ENCODE measurements at regions not wholly inside any gene's neighbourhood (a gene's known extent, or its start where the extent isn't known, plus 50 kb on each side); places are given as distances from the start of the nearest gene placed in this dataset.
A peak's percentile ranks its signal among the peaks of the same experiment; 100 is the strongest.

- DNase-seq (ENCODE audit: extremely low read depth, low read depth), result no peak
- TF ChIP-seq CTCF (IDR thresholded peaks at IDR 0.05; ENCODE audit: low read depth, low read length), result no peak
These were observed 205.2 kb downstream of the SEC61B start for GRCh38 chr9:99427260-99427659.

- DNase-seq (ENCODE audit: extremely low read depth, low read depth), result no peak
- no peak for TF ChIP-seq CTCF (IDR thresholded peaks at IDR 0.05; ENCODE audit: low read depth, low read length)
These were observed 208.2 kb downstream of the SEC61B start for GRCh38 chr9:99430301-99430700.

DNA sequence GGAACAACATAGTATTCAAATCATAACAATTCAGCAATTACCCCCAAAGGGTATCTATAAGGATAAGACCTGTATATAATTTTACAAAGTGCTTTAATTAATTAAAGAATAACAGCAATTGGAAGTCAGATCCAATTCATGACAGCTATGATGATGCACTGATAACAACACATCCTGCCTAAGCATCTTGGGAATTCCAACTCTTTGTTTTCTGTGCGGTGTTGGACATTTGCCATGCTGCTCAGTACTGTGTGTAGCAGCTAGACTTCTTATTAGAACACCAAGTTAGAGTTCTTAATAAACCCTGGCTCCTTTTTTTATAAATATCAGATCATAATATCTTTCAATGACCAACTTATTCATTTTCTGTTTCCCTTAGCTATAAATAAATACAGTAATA, 209.0 kb downstream of the SEC61B start:
- DNase-seq (ENCODE audit: extremely low read depth, low read depth), result no peak
- TF ChIP-seq CTCF (IDR thresholded peaks at IDR 0.05; ENCODE audit: low read depth, low read length), result no peak

DNA sequence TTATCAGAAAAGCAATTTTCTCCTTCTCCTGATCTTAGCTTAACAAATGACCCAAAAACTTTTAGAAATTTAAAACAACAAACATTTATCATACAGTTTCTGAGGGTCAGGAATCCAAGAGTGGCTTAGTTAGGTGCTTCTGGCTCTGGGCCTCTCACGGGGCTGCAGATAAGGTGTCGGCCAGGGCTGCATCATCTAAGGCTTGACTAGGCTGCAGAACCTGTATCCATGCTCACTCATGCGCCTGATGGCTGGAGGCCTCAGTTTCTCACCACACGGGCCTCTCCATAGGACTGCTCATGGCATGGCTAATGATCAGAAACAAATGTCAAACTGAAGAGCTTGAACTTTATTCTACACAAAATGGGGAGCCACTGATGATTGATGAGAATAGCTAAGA, 210.0 kb downstream of the SEC61B start:
- DNase-seq (ENCODE audit: extremely low read depth, low read depth), result no peak
- no peak for TF ChIP-seq CTCF (IDR thresholded peaks at IDR 0.05; ENCODE audit: low read depth, low read length)

DNA sequence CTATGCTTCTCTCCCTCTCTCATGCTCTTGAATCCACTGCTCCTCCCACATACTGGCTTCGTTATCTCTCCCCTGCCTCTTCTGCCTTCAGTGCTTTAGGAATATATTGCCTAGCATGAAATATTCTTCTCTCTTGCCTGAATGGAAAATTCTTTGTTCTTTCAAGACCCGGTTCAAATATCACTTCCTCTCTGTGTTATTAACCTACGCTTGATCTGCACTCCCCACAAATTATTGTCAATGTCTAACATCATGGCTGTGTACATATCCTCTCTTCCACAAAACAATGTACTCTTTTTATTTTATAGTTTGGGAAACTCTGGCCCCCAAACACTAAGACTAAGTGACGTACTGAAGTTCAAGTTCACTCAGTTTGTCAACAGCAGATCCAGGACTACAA, 211.0 kb downstream of the SEC61B start:
- no peak for DNase-seq (ENCODE audit: extremely low read depth, low read depth)
- TF ChIP-seq CTCF (IDR thresholded peaks at IDR 0.05; ENCODE audit: low read depth, low read length), result no peak

- peak; percentile 90 for DNase-seq (ENCODE audit: extremely low read depth, low read depth)
- TF ChIP-seq CTCF (IDR thresholded peaks at IDR 0.05; ENCODE audit: low read depth, low read length), result no peak
These were observed 211.5 kb downstream of the SEC61B start for GRCh38 chr9:99433555-99433954.

- no peak for TF ChIP-seq CTCF (IDR thresholded peaks at IDR 0.05; ENCODE audit: low read depth, low read length)
- no peak for DNase-seq (ENCODE audit: extremely low read depth, low read depth)
These were observed 214.5 kb downstream of the SEC61B start for GRCh38 chr9:99436616-99437015.
